ENCODE measurements at regions not wholly inside any gene's neighbourhood (a gene's known extent, or its start where the extent isn't known, plus 50 kb on each side); places are given as distances from the start of the nearest gene placed in this dataset.

DNA sequence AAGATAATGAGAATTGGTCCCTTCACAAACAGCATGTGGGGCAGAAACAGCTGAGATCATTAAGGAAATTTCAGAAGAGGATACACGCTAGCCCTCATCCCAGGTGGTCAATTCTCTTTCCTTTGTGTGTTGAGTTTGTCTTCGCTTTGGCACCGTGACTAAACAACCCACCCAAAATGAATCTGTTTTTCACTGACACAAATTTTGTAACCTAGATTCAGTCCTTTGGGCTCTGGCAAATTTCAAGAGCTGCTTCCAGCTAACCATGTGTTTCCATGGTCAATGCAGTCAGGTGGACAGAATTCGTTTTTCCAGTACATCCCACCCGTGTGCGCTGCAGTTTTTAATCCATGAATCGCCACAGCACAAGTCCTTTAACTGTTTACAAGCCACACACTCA is 435.4 kb downstream of the WDR72 start:
- DNase-seq (ENCODE audit: low spot score) = no peak
- TF ChIP-seq, protein P1, sequence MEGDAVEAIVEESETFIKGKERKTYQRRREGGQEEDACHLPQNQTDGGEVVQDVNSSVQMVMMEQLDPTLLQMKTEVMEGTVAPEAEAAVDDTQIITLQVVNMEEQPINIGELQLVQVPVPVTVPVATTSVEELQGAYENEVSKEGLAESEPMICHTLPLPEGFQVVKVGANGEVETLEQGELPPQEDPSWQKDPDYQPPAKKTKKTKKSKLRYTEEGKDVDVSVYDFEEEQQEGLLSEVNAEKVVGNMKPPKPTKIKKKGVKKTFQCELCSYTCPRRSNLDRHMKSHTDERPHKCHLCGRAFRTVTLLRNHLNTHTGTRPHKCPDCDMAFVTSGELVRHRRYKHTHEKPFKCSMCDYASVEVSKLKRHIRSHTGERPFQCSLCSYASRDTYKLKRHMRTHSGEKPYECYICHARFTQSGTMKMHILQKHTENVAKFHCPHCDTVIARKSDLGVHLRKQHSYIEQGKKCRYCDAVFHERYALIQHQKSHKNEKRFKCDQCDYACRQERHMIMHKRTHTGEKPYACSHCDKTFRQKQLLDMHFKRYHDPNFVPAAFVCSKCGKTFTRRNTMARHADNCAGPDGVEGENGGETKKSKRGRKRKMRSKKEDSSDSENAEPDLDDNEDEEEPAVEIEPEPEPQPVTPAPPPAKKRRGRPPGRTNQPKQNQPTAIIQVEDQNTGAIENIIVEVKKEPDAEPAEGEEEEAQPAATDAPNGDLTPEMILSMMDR (IDR thresholded peaks at IDR 0.05; ENCODE audit: extremely low read depth, missing control alignments) = no peak

DNA sequence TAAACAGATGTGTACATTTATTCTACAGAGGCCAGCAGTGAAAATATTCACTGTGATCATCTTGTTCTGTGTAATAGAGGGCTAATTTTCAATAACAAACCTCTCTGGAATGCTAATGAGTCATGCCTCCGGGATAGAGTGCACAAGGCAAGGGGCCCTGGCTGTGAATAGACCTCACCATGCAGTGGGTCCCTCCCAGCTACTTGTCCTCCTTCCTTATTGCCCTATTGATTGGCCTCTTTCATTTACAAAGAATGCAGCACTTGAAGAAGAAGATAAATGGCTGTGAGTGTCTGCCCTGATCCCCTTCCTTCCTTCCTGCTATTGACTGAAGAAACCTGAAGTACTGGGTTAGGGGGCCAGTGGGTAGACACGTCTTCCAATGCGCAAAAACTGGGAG is 436.3 kb downstream of the WDR72 start:
- TF ChIP-seq, protein P1 (IDR thresholded peaks at IDR 0.05; ENCODE audit: extremely low read depth, missing control alignments) = no peak
- DNase-seq (ENCODE audit: low spot score) = no peak

DNA sequence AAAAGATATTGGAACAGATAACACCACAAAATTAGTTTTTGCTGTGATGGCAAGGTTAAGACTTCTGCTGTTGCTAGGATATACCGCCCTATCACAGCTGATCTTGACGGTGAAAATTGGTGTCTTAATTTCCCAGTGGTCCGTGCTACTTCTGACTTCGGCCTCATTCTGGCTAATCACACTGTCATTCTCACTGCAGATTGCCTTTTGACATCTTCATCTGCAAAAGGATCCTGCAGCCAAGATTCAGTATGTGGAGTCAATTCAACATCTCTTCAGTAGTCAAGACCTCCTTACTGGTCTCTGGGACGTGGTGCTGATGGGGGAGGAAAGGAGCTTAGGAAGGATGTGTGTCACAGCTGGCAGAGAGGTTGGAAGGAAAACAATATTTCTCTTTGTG is 438.6 kb downstream of the WDR72 start:
- no peak for DNase-seq (ENCODE audit: low spot score)

DNA sequence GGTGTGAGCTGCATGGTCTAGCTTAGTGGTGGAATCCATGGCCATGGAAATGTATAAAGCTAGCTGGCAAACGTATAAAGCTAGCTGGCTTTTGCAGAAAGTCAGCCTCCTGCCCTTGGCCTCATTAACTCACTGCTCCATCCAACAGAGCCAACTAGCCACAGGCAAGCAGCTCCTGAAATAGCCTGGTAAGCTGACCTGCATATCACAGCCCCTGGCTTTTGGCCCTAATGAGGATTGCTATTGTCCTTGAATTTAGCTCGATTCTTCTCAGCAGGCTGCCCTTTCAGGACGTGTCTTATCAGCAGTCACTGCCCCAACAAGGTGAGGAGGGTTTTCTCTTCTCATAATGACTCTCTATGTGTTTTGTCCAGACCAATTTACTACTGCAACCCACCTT is 446.8 kb downstream of the WDR72 start:
- DNase-seq (ENCODE audit: low spot score) = no peak
- TF ChIP-seq, protein P1 (IDR thresholded peaks at IDR 0.05; ENCODE audit: extremely low read depth, missing control alignments) = no peak

More for the DNA sequence above, 438.6 kb downstream of the WDR72 start:
- TF ChIP-seq, protein P1 (IDR thresholded peaks at IDR 0.05; ENCODE audit: extremely low read depth, missing control alignments) = no peak

DNA sequence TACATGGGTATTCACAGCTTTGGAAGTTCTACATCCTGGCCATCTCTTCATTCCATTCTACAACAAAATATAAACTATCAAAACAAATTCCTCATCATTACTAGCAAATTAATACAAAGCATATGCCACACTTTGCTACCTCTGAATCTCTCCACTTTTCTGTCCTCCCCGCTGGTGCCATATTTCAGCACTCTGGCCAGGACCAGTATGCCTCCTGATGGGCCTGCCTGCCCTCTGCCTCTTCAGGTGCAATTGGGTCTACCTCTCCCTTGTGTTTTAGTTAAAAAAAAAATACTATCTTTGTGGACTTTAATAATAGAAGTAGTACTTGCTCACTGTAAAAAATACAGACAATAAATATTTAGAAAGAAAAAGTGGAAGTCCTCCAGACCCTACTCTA is 448.8 kb downstream of the WDR72 start:
- TF ChIP-seq, protein P1 (IDR thresholded peaks at IDR 0.05; ENCODE audit: extremely low read depth, missing control alignments) = no peak
- DNase-seq (ENCODE audit: low spot score) = no peak

DNA sequence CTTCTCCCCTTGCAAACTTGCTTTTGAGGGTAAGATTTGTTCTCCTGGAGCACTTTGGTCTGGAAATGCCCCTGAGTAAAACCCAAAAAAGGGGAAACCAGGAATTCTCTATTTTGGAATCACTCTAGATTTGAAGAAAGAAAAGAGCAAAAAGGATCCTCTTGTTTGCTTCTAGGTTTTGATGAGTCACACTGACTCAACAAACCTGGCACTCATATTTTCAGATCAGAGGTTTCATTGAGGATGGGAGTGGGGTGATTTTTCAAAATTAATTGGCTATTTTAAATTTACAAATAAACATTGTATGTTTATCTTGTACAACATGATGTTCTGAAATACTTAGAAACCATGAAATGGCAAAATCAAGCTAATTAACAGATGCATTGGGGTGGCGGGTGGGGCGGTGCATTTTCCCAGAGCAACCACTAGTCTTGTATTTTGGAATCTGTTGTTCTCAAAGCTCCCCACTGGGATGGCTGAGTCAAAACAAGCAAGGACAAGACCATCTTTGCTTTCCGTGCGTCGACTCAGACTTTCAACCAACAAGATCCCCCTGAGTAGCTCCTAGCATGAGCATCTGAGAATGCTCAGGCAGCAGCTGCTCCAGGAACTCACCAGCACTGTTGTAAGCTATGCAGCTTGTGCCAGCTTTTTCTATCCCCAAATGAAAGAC is 451.4 kb downstream of the WDR72 start:
- TF ChIP-seq, protein P1 (IDR thresholded peaks at IDR 0.05; ENCODE audit: extremely low read depth, missing control alignments) = no peak
- no peak for DNase-seq (ENCODE audit: low spot score)

DNA sequence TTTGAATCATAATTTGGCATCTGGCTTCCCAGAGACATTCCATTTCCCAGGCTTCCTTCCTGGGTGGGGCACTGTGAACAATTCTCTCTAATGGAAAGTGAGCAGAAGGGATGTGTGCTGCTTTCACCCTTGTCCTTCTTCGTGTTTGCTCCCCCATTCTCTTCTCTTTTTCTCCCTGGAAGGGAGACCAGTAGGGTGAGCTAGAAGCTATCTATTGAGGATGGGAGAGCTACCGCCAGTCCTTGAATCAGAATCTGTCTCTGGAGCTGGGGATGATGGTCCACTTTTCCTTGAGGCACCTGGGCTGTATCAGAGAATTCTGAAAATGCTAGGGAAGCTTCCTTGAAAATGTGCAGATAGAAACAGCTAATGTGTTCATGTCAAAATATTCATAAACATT is 453.9 kb downstream of the WDR72 start:
- TF ChIP-seq, protein P1 (IDR thresholded peaks at IDR 0.05; ENCODE audit: extremely low read depth, missing control alignments) = no peak
- no peak for DNase-seq (ENCODE audit: low spot score)
